ENCODE measurements at regions not wholly inside any gene's neighbourhood (a gene's known extent, or its start where the extent isn't known, plus 50 kb on each side); places are given as distances from the start of the nearest gene placed in this dataset.
A peak's percentile ranks its signal among the peaks of the same experiment; 100 is the strongest.

DNA sequence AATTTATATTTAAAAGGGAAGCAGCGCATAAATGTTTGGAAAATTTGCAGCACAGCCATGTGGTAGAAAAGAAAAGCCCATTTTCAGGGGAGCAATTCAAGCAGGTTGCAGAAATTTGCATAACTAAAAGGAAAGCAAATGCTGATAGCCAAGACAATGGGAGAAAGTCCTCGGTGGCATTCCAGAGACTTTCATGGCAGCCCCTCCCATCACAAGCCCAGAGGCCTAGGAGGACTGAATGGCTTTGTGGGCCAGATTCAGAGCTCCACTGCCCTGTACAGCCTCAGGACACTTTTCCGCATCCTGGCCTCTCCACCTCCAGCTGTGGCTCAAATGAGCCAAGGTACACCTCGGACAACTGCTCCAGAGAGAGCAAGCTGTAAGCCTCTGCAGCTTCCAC is 462.9 kb downstream of the CDK5RAP2 start:
- no peak for DNase-seq (ENCODE audit: low spot score)

DNA sequence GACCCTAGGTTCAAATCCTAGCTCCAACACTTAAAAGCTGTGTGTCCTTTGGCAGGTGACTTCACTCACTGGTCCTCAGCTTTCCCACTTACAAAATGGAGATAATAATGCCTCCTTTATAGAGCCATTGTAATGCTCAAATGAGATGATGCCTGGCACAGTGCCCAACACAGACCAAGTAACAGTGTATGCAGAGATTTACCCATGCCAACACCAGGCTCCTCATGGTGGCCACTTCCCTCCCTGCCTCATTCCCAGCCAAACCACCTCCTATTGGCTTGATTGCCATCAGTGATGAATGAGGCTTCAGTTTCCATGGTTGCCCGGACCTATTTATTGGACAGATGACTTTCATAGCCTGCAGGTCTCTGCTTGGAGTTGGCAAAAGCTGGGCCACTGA is 469.4 kb downstream of the CDK5RAP2 start:
- DNase-seq (ENCODE audit: low spot score) = no peak

DNA sequence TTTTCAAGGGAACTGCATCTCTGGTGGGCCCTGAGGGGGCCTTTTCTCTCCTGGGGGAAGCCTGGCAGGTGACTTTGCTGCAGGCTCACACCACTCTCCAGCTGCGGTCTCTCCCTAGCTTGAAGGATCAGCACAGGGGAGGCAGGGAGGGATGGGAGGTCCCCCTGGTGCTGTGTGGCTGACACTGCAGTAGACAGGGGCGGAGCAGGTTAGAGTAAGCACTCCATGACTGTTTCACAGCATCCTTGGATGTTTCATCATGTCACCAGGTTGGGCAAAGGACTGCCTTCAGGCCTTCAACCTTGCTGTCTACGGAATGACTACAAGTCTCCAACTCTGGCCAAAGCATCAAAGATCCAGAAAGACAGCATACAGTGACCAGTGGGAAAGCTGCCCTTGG is 470.7 kb downstream of the CDK5RAP2 start:
- peak; percentile 51 for DNase-seq (ENCODE audit: low spot score)

DNA sequence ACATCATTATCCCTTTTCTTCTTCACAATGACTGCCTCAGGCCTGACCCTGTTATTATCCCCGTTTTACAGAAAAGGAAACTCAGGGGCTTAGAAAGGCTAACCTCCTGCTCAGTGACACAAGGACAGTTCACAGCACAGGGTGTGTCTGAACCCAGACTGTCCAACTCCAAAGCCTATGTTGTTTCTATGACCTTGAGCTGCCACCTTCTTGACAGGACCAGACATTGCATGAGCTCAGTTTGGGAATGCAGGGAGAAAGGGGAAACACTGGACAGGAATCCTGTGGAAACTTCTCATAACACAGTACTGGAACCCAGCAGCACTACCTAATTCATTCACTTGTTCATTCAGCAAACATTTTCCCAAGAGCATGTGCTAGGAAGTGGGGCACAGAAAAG is 472.8 kb downstream of the CDK5RAP2 start:
- no peak for DNase-seq (ENCODE audit: low spot score)

DNA sequence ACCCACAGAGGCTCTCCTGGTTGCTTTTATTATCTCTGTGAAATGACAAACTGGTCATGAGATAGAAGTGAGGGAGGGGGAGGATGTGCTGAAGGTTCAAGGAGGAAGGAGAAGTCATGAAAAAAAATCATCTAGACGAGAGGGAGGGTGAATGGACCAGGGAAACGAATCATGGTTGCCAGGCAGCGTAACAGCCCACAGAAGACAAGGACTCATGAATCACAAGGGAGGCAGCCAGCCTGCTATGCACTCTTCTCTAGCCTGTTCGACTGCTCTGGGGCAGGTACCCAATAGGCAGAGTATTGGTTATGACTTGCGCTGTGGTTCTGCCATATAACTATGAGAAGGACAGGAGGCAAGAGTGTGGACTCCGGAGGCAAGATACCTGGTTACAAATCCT is 475.2 kb downstream of the CDK5RAP2 start:
- DNase-seq (ENCODE audit: low spot score) = no peak

DNA sequence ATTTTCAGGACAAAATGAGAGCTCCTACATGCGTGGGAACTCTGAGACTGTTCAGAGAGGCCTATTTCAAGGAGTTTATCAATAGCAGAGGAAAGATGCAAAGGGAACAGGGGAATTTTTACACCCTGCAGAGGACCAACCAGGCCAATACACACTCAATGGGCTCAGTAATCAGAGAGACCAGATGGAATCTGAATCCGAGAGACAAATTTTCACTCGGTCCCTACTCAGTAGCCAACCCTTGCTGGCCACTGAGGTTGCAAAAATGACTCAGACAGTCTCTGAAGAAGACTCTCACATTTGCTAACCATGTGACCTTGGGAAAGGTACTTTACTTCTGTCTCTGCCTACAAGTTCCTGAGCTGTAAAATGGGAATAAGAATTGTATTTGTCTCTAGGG is 479.4 kb downstream of the CDK5RAP2 start:
- no peak for DNase-seq (ENCODE audit: low spot score)

DNA sequence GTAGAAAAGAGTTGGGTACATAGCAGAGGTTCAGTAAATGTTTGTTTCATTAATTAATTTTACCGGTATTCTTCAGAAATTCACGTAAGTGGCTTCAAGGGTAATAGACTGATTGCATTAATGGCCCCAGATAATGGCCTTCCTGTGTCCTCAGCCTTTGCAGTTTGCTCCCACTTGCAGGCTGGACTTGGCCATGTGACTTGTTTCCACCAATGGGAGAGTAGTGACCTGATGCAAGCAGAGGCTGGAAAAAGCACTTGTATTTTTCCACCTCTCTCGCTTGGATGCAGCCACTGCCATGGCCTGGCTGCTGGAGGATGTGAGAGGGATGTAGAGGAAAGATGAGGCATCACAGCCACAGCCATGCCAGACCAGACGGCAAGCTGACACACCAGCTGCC is 480.9 kb downstream of the CDK5RAP2 start:
- peak; percentile 12 for DNase-seq (ENCODE audit: low spot score)

DNA sequence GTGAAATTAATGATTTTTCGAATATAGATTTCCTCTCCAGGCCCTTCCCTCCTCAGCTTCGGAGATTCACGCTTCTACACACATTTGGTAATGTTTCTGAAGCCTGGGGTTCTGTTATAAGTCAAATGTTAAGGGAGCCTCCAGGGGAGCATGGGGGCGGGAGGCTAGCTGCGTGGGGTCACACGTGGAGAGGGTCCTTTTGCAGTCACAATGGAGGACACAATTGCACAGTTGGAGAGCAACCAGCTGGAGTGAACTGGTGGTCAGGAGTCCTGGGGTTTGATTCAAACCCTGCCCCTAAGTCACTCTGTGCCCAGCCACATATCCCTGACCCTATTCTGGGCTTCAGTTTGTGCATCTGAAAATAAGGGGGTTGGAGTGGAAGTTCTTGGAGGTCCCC is 481.4 kb downstream of the CDK5RAP2 start:
- no peak for DNase-seq (ENCODE audit: low spot score)

DNA sequence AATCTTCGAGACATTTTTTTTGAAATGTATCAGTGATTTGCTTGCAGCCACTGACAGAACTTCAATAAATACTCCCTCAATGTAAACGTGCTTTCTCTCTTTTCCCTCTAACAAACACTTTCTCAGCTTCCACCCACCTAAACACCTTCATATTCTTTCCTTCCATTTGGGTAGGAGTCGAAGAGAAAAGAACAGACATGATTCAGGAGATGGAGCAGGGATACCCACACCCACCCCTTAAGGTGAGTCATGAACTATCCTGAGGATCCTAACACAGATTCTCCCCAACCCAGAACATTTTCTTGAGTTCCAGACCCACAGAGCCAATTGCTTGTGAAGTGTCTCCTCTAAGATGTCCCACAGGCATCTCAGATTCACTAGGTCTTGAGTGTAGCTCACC is 488.8 kb downstream of the CDK5RAP2 start:
- DNase-seq (ENCODE audit: low spot score) = no peak

DNA sequence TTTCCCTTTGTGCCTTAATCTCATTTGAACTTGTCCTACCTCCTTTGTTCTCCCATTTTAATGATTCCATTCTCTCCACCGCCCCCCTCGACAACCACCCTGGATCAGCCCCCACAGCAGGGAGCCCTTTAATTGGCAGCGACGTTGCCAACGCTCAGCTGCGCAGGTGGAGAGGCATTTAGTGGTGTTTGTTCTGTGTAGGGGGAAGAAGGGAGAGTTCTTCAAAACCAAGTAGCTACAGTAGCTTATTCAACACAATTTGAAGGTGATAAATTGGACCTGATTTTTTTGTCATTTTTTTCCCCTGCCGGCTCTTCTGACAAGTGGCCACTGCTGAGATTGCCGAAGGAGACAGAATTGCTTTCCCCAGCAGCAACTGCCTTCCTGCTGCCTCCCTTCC is 499.1 kb downstream of the CDK5RAP2 start:
- DNase-seq (ENCODE audit: low spot score) = no peak

DNA sequence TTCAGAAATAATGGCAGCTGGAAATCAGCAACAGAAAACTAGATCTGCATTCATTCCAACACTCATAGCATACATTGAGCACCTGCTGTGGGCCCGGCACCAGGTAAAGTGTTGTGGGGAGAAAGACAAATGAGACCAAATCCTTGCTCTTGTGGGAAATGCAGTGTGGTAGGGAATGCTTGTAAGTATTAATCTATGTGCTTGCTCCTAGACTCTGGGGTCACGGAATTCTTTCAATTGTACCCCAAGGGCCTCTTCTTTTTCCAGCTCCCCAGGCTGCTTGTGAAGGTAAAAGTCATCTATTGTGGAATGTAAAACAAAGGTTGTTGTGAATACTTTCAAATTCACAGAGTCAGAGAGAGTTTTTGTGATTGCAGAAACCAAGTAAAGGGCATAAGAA is 501.9 kb downstream of the CDK5RAP2 start:
- DNase-seq (ENCODE audit: low spot score) = no peak

DNA sequence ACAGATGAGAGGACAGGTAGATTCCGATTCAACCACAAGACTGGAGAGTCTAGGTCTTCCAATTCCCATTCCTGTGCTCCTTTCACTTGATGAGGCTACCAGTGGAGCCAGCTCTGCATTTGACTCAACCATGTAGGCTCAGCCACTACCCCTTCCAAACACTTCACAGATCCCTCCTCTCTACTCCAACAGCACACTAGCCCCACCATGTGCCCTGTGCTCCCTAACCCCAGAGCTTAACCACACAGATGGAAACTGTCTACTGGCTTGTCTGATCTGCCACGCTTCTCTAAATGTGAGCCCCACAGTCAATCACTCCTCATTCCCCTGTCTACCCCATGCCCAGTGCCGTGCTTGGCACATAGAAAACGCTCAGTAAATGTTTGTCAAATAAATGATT is 508.2 kb downstream of the CDK5RAP2 start:
- DNase-seq (ENCODE audit: low spot score) = no peak

DNA sequence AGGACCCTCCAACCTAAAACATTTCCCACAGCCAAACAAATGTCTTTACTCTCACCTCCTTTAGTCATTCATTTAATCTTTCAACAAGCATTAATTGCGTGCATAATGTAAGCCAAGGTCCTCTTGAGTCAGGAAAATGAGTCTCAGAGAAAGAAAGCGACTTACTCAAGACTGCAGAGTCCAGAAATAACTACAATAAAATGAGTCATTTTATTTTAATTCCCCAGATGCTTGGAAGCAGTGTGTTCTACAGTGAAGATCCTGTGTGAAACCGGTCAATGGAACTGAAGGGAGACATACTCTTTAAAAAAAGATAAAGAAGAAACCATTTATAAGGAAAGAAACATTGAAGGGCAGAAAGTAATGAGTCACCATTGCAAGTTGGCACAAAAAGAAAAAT is 513.7 kb downstream of the CDK5RAP2 start:
- DNase-seq (ENCODE audit: low spot score) = no peak

DNA sequence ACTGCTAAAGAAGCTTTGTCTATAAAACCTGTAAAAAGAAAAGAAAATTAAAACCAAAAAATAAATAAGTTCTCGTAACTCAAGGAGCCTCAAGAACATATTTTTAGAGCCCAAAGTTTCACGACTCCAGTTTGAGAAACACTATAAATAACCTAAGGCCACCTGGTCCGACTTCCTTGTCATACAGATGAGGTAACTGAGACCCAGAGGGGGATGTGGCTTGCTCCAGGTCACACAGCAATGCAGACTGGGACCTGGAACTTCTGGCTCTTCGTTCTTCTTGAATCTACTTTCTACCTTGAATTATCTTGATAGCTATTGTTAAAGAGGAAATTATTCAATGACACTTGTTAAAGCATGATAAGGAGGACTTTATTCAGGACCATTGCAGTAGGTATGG is 514.8 kb downstream of the CDK5RAP2 start:
- DNase-seq (ENCODE audit: low spot score) = no peak

DNA sequence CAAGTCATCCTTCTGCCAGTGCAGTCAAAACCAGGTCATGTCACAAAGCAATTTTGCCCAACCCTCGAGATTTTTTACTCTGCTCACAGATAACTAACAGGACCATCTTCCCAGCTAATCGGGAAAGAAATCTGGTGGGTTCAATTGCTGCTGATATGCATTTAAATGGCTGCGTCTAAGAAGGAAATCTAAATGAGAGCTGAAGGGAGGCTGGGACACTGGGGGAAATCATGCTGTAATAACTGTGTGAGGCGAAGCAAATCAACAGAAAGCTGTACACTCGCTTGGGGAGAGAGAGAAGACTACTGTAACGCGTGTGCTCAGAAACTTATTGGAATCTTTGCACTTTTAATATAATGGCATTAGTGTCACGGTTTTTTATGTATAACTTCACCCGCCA is 535.0 kb downstream of the CDK5RAP2 start:
- no peak for DNase-seq (ENCODE audit: low spot score)

DNA sequence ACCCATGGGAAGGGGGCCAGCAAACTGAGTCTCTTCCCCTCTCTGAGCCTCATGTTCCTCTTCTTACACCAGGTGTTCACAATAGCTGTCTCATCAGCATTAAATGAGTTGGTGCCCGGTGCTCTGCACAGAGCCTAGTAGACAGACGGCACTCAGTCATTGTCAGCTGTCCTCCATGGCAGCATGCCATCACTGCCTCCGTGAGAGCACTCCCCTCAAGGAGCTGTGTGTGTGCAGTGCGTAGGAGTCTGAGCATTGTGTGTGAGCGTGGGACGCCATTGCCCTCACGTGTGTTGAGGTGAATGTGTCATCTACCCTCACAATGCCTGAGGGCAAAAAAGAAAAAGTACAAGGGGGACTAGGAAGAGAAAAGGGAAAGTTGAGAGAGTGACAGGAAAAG is 536.5 kb downstream of the CDK5RAP2 start:
- DNase-seq (ENCODE audit: low spot score) = no peak

DNA sequence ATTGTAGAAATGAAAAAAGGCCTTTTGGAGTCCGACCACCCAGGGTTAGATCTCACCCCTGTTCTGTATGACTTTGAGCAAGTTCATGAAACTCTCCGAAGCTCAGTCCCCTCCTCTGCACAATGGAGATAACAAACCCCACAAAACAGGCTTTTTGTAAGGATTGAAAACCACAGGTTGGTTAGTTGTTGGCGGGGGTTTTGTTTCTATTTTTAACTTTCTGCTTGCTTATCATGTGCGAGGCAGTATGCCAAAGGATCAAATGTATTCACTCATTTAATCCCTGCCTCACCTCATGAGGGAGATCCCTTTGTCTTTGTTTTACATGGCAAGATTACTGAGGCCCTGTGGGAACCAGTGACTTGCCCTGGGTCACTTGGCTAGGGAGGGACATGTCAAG is 539.1 kb downstream of the CDK5RAP2 start:
- DNase-seq (ENCODE audit: low spot score) = no peak

DNA sequence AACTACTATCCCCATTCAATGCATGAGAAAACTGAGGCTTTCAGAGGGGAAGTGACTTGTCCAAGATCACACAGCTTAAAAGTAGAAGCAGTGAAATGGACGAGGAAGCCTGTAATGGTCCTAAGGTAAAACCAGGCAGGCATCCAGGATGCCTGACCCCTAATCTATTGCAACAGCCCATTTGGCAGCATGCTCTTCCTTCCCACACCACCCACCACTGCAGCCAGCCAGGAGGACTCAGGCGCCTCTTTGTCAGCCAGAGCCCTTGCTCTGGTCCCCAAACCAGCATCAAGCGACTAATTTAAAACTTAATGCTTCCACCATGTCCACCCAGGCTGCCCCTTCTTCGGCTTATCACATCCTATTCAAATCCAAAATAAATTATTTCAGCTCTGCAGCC is 541.6 kb downstream of the CDK5RAP2 start:
- DNase-seq (ENCODE audit: low spot score) = no peak

DNA sequence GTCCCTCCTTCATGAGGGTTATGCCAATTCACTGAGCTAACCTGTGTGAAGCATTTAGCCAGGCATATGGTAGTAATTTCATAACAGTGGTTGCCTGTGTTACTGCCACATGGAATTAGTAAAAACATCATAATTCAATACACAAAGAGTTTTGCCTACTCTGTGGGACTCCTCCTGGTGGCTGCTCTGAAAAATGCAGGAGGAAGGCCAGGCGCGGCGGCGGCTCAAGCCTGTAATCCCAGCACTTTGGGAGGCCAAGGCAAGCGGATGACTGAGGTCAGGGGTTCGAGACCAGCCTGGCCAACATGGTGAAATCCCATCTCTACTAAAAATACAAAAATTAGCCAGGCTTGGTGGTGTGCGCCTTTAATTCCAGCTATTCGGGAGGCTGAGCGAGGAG is 547.3 kb downstream of the CDK5RAP2 start:
- no peak for DNase-seq (ENCODE audit: low spot score)

DNA sequence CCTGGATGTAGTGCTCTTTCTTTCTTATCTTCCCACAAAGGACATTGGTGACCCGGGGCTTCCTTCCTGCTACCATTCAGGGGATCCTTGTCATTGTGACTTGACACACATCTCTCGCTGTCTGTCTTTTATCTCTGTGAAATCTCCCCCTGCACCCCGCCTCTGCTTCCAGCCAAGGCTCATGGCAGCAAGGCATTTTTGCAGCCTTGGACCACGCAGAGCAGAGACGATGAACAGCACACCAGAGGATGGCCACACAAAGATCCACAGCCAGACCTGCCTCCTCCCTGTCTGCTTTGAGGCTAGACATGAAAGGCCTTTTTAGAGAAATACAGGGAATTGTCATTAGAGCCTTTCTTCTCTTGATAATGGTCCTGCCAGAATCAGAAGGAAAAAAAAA is 549.1 kb downstream of the CDK5RAP2 start:
- no peak for DNase-seq (ENCODE audit: low spot score)

DNA sequence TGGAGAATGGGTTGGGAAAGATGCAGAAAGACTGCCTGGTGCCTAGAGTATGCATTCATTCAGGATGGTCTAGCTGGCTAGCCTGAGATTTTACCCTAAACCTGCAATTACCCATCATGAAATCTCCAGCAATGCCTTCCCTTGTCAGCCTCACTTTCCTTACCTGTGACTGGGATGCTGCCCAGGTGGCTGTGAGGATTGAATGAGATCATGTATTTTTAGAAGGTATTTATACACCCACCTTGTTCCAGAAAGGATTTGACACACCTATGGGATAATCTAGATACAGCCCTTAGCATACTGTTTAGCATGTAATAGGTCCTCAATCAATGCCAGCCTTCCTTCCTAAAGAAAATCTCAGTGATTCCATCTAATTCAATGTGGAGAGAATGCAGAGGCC is 561.4 kb downstream of the CDK5RAP2 start:
- DNase-seq (ENCODE audit: low spot score) = no peak

DNA sequence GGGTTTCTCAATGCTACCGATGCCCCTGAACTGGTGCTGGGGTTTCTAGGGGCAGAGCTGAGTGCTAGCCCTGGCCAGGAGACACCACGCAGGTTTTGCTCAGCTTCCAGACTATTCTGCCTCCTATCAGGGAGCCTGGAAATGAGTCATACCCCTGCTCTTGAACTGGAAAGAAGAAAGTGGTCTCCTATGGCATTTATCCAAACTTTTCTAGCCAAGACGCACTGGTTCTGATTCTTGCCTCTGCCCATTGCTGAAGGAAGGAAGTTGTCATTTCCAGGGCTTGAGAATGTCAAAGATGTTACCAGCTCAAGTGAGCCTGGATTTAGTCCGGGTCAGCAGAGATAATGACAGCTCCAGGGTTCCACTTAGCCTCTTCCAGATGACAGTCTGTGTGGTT is 561.9 kb downstream of the CDK5RAP2 start:
- DNase-seq (ENCODE audit: low spot score) = no peak

DNA sequence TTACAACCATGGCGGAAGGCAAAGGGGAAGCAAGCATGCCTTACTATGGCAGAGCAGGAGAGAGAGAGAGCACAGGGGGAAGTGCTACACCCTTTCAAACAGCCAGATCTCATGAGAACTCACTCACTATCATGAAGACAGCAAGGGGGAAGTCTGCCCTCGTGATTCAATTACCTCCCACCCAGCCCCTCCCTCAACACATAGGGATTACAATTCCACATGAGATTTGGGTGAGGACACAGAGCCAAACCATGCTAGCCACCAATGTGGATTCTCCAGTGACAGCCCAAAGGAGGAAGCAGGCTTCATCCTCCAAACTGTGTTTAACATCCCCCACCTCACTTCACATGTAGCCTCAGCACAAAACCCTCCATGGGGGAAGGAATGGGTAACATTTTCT is 563.7 kb downstream of the CDK5RAP2 start:
- DNase-seq (ENCODE audit: low spot score) = no peak

DNA sequence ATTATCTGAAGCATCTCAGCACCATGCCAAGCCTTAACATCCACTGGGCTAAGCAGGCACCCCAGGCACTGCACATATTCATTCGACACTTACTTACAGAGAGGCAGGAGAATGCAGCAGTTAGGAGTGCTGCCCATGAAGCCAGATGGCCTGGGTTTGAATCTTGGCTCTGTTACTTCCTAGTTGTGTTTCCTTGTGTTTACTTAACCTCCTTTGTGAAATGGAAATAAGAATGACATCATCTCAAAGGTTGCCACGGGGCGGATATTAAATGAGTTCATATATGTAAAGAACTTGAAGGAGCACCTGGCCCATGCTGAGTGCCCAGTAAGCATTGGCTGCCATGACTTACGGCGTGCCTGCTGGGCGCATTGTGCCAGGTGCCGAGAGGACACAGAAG is 565.2 kb downstream of the CDK5RAP2 start:
- no peak for DNase-seq (ENCODE audit: low spot score)

DNA sequence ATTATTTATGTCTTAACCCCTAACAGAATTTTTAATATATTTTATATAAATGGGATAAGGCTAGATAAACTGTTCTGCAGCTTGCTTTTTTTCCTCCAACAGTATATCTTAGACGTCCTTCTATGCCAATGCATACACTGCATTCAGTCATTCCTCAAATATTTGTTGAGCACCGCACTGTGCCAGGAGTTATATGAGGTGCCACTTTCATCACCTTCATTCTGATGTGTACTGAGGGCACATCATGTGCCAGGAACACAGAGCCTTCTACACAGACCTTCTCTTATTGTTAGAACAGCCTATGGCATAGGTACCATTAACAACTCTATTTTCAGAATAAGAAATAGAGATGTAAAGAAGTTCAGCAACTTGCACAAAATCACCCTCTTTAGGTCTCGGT is 570.1 kb downstream of the CDK5RAP2 start:
- no peak for DNase-seq (ENCODE audit: low spot score)
